ENCODE measurements at regions not wholly inside any gene's neighbourhood (a gene's known extent, or its start where the extent isn't known, plus 50 kb on each side); places are given as distances from the start of the nearest gene placed in this dataset.

- Mint-ChIP-seq H3K27me3 (no peaks in the 10 kb centered on the region), H3K27ac (no peak overlapping the region), H3K4me1 (no peaks in the 10 kb centered on the region), H3K36me3 (no peaks in the 10 kb centered on the region), H3K9me3 (no peaks in the 10 kb centered on the region), H3K4me3 (no peak overlapping the region)
Measured at GRCh38 chr13:37944869-37945442, 75.4 kb upstream of the TRPC4 start.

- Mint-ChIP-seq H3K36me3 (no peaks in the 10 kb centered on the region), H3K27me3 (no peaks in the 10 kb centered on the region), H3K4me1 (no peaks in the 10 kb centered on the region), H3K9me3 (peaks cover under 1% of the 10 kb centered on the region), H3K27ac (no peak overlapping the region), H3K4me3 (no peak overlapping the region)
Measured at GRCh38 chr13:37944081-37944868, 74.7 kb upstream of the TRPC4 start.

GRCh38 chr13:37942929-37943328 is 73.4 kb upstream of the TRPC4 start:
- H3K9me3 Mint-ChIP-seq = peaks cover 5% of the 10 kb centered on the region
- no peaks in the 10 kb centered on the region for H3K36me3 Mint-ChIP-seq
- H3K27ac Mint-ChIP-seq = no peak overlapping the region
- H3K4me1 Mint-ChIP-seq = no peaks in the 10 kb centered on the region
- no peak overlapping the region for H3K4me3 Mint-ChIP-seq
- H3K27me3 Mint-ChIP-seq = no peaks in the 10 kb centered on the region

- no peak overlapping the region for H3K4me3 Mint-ChIP-seq
- H3K27me3 Mint-ChIP-seq = no peaks in the 10 kb centered on the region
- H3K36me3 Mint-ChIP-seq = no peaks in the 10 kb centered on the region
- no peaks in the 10 kb centered on the region for H3K4me1 Mint-ChIP-seq
- no peak overlapping the region for H3K27ac Mint-ChIP-seq
- peaks cover 5% of the 10 kb centered on the region for H3K9me3 Mint-ChIP-seq
Measured at GRCh38 chr13:37934339-37935191, 65.0 kb upstream of the TRPC4 start.

GRCh38 chr13:37929308-37929707 is 59.7 kb upstream of the TRPC4 start:
- H3K27me3 Mint-ChIP-seq = no peaks in the 10 kb centered on the region
- no peak overlapping the region for H3K27ac Mint-ChIP-seq
- H3K9me3 Mint-ChIP-seq = no peaks in the 10 kb centered on the region
- H3K36me3 Mint-ChIP-seq = no peaks in the 10 kb centered on the region
- no peak overlapping the region for H3K4me3 Mint-ChIP-seq
- H3K4me1 Mint-ChIP-seq = no peaks in the 10 kb centered on the region

- Mint-ChIP-seq H3K27ac (no peak overlapping the region), H3K9me3 (no peaks in the 10 kb centered on the region), H3K27me3 (no peaks in the 10 kb centered on the region), H3K4me1 (no peaks in the 10 kb centered on the region), H3K36me3 (no peaks in the 10 kb centered on the region), H3K4me3 (no peak overlapping the region)
Measured at GRCh38 chr13:37927561-37927960, 58.0 kb upstream of the TRPC4 start.

GRCh38 chr13:37925878-37926473 is 56.4 kb upstream of the TRPC4 start:
- H3K36me3 Mint-ChIP-seq = no peaks in the 10 kb centered on the region
- no peak overlapping the region for H3K27ac Mint-ChIP-seq
- H3K27me3 Mint-ChIP-seq = no peaks in the 10 kb centered on the region
- no peaks in the 10 kb centered on the region for H3K4me1 Mint-ChIP-seq
- no peaks in the 10 kb centered on the region for H3K9me3 Mint-ChIP-seq
- H3K4me3 Mint-ChIP-seq = no peak overlapping the region

- H3K4me1 Mint-ChIP-seq = no peaks in the 10 kb centered on the region
- no peak overlapping the region for H3K4me3 Mint-ChIP-seq
- no peak overlapping the region for H3K27ac Mint-ChIP-seq
- no peaks in the 10 kb centered on the region for H3K36me3 Mint-ChIP-seq
- H3K27me3 Mint-ChIP-seq = no peaks in the 10 kb centered on the region
- no peaks in the 10 kb centered on the region for H3K9me3 Mint-ChIP-seq
Measured at GRCh38 chr13:37923236-37923635, 53.7 kb upstream of the TRPC4 start.

- H3K27ac Mint-ChIP-seq = no peak overlapping the region
- H3K9me3 Mint-ChIP-seq = peaks cover 5% of the 10 kb centered on the region
- H3K36me3 Mint-ChIP-seq = no peaks in the 10 kb centered on the region
- no peaks in the 10 kb centered on the region for H3K27me3 Mint-ChIP-seq
- H3K4me3 Mint-ChIP-seq = no peak overlapping the region
- H3K4me1 Mint-ChIP-seq = no peaks in the 10 kb centered on the region
Measured at GRCh38 chr13:37919329-37919880, 49.8 kb upstream of the TRPC4 start.

Data from activated naive CD4-positive, alpha-beta T cell treated with anti-CD3 and anti-CD28 coated beads, Interleukin-2, amount 50 U/mL, for 24 hours (primary cell).